Hypothalamus (tissue), 51 donors: ENCODE measurements at regions not wholly inside any gene's neighbourhood (a gene's known extent, or its start where the extent isn't known, plus 50 kb on each side); places are given as distances from the start of the nearest gene placed in this dataset.
A peak's percentile ranks its signal among the peaks of the same experiment; 100 is the strongest.
"Not testable (repeated sequence)": the region's sequence is repeated elsewhere in the genome, so short reads cannot be mapped to it uniquely, and the experiment has no call there.

Source experiments
- DNase-seq, 51 donors: peaks; one replicate each; lab custom pipeline; 2025; lab: John Stamatoyannopoulos, UW

DNA sequence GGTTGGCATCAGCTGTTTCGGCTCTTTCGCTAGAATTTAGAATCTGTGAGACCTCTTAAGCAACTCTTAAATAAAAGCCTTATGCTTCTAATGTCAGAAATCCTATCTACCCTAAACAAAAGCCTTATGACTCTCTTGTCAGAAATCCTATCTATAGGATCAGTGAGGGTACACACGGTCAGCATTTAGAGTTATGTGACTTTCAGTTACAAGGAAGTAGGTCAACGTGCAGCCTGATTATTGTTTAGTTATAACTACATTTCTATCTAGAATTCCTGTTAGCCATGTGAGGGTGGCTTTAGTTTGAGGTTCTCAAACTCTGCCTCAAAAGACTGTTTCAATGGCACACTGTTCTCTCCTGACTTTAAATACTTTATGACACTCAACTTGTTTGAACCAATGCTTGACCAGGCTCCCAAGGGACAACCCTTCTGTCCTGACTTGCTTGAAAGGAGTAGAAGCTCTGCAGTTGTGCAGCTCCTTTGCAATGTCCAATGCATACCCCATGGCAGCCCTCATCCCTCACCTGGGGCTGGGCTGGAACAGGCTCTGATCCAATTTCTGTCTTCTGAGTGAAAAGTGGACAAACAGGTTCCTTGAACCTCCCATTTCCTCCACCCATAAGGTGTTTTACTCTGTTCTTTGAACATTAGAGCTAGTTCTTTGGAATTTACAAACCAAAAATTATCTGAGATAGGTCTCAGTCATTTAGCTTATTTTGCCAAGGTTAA, 251.6 kb upstream of the PIK3R1 start:
- no peak for DNase-seq

DNA sequence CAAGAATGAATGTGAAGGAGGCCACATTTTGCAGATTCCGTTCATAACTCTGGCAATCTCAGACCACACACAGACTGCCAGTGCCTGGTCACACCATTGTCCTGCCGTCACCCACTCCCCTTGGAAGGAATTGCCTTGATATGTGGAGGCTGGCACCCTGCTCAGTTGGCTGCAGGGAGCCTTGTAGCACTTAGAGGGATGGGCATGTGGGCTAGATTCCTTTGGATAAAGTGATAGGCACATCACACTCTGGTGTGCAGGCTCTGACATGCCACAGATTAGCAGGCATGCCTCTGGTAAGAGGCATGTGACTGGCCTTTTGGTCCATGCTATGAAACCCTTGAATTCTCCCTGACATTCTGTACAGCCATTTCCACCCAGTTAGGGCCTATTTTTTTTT, 254.6 kb upstream of the PIK3R1 start:
- no peak for DNase-seq

DNA sequence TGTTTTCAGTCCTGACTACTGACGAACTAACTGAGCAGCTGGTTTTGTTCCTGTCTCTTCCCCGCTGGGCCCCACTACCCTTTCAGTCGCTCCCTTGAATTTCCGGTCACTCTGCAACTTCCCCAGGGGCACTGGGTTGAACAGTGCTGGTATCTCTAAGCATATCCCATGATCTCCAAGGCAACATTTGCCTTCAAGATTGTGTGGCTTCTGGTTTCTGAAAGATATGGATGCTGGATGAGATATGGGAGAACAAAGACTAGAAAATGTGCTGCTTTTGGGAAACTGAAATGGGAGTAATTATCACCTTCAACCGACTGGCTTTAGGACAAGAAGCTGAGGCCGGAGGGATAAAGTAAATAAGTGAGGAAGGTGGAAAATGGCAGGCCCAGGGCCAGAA, 258.2 kb upstream of the PIK3R1 start:
- peak in 2 of 51 donors; percentile 1 to 4 for DNase-seq

DNA sequence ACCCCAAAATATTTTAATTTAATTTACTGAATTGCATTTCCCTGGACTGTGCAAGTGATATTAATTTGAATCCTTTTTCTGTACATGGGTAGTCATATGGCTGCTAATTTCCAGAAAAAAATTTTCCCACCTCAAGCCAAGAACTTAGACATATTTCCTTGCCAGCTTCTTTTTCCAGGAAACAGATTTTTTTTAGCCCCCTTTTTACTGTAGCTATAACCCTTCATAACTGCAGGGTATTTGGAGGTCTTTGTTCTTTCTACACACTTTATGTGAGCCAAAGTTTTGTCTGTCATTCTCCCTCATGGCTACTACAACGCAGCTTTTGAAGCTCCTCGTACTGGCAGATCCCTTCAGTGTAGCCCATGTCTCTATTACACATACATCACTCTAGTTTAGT, 261.2 kb upstream of the PIK3R1 start:
- no peak for DNase-seq

DNA sequence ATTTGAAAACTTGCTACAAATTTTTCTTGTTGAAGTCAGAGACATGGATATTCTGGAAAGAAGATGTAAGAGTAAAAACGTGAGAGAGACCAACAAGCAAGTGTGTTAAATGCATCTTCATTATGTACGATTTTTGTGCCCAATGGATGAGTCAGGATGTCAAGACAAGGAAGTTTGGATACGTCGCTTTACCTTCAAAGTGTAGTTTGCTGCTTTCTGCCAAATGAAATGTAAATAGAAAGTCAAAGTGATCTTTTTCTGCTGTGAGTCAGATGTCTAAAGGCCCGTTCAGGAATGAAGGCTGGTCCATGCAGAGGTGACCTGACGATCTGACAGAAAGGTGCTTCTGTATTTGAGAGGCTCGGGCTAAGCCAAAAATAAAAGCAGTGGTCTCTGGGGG, 273.1 kb upstream of the PIK3R1 start:
- DNase-seq: no peak

DNA sequence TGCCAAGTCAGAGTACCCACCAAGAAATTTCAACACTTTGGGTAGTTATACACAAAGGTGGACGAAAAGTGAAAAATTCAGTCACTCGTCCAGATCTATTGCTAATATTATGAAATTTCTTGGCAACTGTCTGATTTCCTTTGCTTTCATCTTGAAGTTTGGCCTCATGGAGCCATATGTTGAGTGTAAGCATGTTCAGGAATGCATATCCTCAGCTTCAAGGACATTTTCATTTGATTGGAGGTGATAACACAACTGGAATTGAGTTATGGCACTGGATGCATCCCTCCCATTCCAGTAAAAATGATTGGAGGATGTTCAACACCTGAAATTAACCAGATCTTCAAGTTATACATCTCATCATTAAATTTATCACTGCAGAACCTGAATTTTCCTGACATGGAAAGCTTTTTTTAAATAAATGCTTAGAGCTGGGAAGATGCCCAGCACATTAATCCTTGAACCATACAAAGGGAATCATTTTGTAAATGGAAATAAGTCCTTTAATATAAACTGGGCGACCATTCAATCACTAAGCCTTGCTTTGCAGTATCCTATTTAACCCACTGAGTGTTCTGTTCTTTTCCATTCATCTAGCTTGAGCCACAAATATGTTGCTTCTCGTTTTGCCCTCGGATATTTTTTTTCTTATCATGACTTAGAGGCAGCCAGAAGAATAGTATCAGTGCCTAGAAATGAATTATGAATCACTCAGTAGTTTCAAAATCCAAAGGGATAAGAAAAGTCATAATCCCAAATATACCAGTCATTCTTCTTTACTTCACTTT, 273.7 kb upstream of the PIK3R1 start:
- no peak for DNase-seq

DNA sequence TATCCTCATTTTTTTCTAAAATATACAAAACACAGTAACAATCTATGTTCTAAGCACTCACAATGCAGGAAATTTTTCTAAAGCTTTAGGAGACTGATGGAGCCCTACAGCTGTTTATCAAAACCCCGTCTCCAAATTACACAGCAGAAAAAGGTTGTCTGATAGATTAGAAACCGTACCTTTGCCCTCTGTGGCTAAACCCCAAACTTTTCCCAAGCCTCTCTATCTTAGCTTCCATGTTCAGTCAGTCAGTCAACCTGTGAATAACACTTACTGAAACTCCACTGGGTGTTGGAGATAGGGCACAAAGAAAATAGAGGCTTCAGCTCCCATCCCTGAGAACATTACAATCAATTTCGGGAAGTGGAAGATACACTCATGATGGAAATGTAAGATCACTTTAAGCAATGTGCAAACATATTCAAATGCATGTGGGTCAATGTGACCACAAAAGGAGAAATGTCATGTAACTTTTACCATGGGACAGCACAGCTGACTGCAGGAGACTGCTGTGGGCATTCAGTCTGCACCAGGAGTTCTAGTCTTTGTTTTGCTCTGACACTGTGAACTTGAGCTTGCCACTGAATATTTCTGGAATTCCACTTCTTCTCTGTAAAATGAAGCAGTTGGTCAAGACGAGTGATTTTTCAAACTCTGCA, 279.5 kb upstream of the PIK3R1 start:
- DNase-seq: no peak

DNA sequence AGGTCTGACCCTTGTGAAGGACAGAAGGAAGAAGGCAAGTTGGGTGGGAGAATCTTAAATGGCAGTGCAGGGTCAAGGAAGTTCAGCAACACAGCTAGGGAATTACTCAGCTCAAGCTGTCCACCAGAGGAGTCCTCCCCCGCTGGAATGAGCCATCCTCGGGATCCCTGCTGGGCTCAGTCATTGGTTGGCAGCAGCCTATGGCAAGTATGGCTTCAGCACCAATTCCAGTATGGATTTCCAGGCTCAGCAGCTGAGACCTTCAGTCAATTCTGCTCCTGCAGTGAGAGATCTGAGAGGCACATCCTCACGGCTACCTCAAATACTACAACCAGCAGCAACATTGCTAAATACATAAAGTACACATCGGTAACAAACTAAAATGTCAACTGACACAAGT, 280.6 kb upstream of the PIK3R1 start:
- DNase-seq: no peak

DNA sequence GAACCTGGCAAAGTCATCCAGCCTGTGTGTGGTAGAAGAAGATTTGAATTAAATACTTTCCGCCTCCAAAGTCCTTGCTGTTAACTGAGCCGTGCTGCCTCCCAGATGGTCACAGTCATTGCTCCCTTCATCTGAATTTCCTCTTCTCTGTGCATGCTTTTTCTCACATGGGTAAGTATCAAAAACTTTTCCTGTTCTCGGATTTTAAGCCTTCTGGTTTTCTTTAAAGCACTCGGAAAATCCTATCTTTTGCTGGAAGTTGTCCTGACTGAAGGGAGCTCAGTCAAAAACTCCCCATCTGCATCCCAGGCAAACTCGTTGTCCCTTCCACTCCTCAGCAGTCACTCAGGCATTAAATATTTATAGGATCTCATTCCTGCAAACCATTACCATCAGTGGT, 290.0 kb upstream of the PIK3R1 start:
- DNase-seq: no peak

DNA sequence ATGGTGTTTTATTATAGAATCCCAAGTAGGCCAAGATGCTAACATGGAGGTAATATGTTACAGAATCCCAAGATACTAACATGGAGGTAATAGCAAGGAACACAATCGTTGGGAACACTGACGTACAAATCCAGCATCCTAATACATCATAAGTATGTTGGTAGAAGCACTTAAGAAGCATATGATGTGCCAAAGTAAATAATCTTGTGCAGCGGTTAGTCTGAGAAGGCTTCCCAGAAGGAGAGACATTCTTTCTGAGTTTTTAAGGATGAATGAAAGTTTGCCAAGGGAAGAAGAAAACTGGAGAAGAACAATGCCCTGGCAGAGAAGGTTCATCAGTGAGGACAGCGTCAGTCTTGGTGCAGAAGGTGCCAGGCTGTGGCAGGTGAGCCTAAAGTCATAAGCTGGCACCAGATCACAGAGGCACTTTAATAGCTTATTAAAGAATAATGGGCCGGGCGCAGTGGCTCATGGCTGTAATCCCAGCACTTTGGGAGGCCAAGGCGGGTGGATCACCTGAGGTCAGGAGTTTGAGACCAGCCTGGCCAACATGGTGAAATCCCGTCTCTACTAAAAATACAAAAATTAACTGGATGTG, 294.5 kb upstream of the PIK3R1 start:
- no peak for DNase-seq

DNA sequence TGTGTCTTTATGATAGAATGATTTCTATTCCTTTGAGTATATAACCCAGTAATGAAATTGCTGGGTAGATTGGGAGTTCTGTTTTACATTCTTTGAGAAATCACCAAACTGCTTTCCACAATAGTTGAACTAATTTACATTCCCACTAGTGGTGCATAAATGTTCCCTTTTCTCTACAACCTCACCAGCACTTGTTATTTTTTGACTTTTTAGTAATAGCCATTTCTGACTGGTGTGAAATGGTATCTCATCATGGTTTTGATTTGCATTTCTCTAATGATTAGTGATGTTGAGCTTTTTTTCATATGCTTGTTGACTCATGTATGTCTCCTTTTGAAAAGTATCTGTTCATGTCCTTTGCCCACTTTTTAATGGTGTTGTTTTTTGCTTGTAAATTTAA, 296.0 kb upstream of the PIK3R1 start:
- not testable (repeated sequence) for DNase-seq

DNA sequence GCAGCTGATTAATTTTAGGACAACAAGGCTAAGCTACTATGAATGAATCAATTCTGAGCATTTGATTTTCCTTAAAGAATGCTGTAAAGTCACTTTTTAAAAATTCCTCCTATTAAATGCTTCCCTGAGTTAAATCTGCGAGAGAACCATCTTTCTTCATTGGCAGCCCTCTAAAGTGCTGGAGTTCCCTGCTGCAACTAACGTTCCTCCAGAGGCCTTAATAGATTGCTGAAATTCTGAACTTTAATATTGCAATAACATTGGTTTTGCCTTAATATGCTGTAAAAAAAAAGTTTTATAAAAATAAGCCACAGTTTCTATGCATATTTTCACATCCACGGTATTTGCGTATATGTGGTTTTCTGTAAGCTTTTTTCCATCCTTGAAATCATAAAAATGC, 298.0 kb upstream of the PIK3R1 start:
- DNase-seq: no peak

DNA sequence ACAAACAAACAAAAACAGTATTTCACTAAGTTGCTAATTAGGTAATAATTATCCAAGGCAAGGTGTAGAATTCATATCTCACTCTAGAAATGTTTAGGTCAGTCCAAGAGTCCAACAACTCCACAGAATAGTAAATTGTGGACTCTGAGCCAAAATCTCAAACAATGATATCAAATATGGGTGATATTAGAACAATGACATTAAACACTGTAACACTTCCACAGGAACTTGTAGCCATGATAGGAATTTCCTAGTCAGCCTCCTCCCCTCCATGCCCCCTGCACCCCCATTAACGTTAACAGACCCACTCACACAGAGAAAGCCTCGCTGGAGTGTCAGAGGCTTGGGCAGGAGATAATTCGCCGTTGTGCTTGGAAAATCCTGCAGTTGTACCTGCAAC, 305.0 kb upstream of the PIK3R1 start:
- DNase-seq: no peak

DNA sequence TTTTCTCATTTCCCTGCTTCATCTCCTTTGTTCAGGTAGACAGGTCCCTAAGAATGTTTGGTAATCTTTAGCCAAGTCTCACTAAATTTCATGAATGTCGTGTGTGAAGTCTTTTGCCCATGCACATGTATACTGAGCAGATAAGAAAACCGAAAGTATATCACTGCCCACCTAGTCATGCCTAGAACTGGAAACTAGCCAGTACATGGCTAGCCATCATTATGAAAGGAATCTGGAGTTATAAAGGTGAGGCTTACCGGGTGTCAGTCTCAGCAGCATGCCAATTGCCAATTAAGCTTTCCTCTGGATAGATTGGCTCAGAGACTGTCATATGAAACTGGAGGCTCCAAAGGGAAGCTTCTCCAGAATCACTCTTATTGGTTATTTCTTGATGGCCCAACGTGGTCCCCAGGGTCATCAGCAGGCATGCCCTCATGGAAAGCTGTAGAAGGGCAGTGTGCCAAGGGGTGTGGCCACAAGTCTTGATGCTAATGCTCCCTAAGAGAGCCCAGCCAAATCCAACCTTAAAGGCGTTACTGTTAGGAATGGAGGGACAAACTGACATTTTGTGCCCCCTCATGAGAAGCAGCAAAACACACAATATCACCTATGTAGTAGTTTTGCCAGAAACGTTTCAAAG, 307.3 kb upstream of the PIK3R1 start:
- DNase-seq: no peak

DNA sequence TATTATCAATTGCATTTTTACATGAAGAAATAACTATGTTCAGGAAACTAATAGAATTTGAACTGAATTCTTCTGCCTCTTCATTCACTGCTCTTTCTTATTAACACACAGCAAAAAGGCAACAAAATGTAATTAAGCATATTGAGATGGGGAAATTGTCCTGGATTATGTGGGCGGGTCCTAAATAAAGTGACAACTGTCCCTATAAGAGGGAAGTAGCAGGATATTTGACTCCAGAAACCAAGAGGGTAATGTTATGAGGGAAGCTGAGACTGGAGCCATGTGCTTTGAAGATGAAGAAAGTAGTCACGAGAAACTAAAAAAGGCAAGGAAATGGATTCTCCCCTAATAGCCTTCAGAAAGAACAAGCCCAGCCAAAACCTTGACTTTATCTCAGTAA, 311.2 kb upstream of the PIK3R1 start:
- no peak for DNase-seq

DNA sequence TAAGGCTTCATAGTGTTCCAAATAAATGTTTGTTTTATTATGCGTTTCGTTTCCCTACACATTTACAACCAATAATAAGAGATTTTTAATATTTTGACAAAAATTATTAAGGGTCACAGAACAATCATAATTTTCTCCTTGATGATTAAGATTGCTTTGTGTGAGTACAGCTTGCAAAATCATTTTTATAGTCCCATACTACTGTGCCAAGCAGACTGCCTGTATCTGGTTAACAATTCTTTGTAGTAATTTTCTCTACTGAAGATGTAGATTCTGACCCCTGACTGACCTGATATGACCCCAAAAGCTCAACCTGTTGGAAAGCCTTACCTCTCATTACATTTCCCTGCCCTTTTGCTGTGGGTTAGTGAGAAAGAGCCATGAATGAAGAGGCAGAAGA, 311.9 kb upstream of the PIK3R1 start:
- no peak for DNase-seq

DNA sequence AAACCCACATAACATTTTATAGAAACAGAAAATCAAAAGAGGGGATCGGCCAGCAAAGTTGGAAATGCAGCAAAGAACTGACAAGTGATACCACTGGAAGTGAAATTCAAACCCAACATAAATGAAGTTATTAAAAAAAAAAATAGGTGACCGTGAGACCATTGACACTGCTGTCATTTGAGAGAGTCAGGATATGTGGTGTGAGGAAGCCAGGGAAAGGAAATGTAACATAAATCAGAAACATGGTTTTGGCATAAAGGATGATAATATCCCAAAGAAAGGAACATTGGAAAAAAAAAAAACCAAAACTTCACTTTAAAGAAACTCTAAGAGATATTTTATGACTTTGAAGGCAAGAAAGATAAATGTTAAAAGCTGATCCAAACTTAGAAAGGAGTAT, 312.4 kb upstream of the PIK3R1 start:
- no peak for DNase-seq

DNA sequence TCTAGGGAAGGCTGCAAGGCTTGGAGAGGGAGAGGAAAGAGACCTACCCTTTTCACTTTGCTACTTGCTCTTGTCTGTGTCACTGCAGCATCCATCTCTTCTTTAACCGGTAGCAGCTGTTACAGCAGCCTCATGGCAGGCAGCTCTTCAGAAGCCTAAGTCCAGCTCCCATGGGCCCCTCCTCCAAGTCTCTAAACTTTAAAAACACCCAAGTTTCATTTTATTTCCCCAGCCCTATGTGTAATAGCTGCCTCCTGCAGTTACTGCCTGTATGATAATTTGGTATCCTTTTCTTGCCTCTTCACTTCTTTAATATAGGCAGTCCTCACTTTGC, 313.1 kb upstream of the PIK3R1 start:
- no peak for DNase-seq

DNA sequence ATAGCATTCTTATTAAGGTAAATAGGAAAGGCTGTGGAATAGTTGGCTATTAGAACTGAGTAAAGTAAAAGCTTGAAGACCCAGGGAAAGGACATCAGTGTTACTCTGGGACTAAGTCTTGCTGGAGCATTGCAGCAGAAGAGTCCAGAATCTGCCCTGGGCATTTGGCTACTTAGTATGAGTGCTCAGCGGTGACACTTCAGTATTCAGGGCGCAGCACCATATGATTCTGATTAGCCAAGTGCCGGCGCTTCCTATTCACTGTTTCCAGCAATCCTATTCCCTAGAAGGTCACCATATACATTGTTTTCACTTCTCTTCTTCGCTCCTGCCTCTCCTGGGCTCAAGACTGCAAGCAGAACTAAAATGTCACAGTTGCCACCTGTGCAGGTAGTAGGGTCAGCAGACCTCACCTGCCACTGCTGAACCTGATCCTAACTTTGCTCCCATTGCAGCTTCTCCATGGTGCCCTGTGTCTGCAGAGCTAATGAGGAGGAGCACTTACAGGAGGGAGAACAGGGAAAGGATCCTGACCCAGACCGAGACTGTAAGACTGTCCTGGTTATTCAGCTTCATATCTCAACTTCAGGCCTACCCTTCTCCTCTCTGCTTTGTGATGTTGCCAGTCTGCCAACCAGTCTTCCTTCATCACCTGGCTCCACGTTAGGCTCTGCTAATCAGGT, 313.6 kb upstream of the PIK3R1 start:
- no peak for DNase-seq

DNA sequence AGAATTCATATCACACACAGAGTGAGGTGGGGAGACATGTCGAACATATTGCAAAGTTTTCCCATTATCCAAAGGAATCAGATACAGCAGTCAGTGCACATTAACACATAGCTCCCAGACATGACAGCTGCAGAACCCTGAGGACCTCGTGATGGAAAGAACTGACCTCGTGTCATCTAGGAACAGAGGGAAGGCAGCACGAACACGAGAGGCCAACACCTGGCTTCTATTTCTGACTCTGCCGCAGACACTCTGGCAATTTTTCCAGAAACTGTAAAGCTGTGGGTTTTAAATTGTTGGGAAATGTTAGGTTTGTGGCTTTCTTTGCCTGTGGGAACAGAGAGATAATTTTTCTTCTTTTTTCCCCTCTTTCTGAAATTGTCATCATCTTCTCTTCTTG, 315.0 kb upstream of the PIK3R1 start:
- DNase-seq: no peak

DNA sequence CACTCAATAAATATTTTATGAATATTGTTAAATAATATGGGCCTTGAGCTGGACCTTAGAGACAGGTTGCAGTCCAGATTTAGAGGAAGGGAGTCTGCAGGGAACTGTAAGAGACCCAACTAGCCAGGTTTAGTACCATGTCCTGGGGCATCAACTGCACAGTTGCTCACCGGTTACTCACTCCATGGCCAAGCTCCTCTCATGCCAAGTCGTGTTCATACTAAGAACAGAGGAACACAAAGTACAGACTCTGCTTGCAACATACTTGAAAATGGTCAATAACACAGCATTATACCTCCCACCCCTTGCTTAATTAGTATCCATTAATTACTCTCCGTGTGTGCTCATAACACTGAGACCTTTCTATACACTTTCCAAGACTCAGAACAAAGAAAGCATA, 317.6 kb upstream of the PIK3R1 start:
- no peak for DNase-seq
